ENCODE measurements at regions not wholly inside any gene's neighbourhood (a gene's known extent, or its start where the extent isn't known, plus 50 kb on each side); places are given as distances from the start of the nearest gene placed in this dataset.

DNA sequence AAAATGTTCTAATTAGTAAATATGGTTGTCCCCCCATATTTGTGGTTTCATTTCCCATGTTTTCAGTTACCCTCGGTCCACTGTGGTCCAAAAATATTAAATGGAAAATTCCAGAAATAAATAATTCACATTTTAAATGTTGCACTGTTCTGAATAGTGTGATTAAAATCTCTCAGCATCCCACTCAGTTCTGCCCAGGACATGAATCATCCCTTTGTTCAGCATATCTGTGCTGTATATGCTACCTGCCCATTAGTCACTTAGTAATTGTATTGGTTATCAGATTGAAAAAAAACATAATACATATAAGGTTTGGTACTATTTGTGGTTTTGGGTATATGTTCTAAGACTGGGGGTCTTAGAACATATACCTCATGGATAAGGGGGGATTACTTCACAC, 55.1 kb upstream of the NXF3 start:
- TF ChIP-seq, protein P1, sequence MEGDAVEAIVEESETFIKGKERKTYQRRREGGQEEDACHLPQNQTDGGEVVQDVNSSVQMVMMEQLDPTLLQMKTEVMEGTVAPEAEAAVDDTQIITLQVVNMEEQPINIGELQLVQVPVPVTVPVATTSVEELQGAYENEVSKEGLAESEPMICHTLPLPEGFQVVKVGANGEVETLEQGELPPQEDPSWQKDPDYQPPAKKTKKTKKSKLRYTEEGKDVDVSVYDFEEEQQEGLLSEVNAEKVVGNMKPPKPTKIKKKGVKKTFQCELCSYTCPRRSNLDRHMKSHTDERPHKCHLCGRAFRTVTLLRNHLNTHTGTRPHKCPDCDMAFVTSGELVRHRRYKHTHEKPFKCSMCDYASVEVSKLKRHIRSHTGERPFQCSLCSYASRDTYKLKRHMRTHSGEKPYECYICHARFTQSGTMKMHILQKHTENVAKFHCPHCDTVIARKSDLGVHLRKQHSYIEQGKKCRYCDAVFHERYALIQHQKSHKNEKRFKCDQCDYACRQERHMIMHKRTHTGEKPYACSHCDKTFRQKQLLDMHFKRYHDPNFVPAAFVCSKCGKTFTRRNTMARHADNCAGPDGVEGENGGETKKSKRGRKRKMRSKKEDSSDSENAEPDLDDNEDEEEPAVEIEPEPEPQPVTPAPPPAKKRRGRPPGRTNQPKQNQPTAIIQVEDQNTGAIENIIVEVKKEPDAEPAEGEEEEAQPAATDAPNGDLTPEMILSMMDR (IDR thresholded peaks at IDR 0.05) = no peak
- no peak for TF ChIP-seq EP300 (IDR thresholded peaks at IDR 0.05; ENCODE audit: low read depth)
- no peak for TF ChIP-seq POLR2A (IDR thresholded peaks at IDR 0.05)
- no peak for TF ChIP-seq POLR2AphosphoS5 (IDR thresholded peaks at IDR 0.05)
